ENCODE measurements at regions not wholly inside any gene's neighbourhood (a gene's known extent, or its start where the extent isn't known, plus 50 kb on each side); places are given as distances from the start of the nearest gene placed in this dataset.

DNA sequence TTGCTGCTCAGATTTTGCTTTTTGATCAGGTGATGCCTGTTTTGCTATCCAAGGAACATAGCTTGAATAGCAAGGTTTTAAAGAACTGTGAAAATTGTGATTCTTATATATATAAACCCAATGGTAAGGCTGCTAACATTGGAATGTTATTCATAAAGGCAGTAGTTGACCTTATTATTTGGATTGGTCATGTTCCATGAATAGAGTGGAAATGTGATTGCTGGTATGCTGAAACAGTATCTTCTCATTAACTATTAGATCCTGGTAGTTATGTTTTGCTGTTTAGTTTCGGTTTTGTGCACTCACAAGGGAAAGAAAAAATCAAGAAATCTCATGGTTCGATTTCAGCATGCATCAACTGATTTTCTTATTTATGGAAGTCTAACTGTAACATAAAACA lies 78.7 kb upstream of the NPHP3 start:
- TF ChIP-seq, protein P1, sequence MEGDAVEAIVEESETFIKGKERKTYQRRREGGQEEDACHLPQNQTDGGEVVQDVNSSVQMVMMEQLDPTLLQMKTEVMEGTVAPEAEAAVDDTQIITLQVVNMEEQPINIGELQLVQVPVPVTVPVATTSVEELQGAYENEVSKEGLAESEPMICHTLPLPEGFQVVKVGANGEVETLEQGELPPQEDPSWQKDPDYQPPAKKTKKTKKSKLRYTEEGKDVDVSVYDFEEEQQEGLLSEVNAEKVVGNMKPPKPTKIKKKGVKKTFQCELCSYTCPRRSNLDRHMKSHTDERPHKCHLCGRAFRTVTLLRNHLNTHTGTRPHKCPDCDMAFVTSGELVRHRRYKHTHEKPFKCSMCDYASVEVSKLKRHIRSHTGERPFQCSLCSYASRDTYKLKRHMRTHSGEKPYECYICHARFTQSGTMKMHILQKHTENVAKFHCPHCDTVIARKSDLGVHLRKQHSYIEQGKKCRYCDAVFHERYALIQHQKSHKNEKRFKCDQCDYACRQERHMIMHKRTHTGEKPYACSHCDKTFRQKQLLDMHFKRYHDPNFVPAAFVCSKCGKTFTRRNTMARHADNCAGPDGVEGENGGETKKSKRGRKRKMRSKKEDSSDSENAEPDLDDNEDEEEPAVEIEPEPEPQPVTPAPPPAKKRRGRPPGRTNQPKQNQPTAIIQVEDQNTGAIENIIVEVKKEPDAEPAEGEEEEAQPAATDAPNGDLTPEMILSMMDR (IDR thresholded peaks at IDR 0.05) = no peak
- TF ChIP-seq POLR2AphosphoS5 (IDR thresholded peaks at IDR 0.05; ENCODE audit: low read depth, low read length) = no peak

All from Panc1 (cell line).